HepG2 (cell line): ENCODE measurements at regions not wholly inside any gene's neighbourhood (a gene's known extent, or its start where the extent isn't known, plus 50 kb on each side); places are given as distances from the start of the nearest gene placed in this dataset.
"Not testable (repeated sequence)": the region's sequence is repeated elsewhere in the genome, so short reads cannot be mapped to it uniquely, and the experiment has no call there.

Source experiments
- ATAC-seq: fragments of 200-7000 bp; cut with Tn5 transposase; 3 replicates; pipeline ENCODE4 v1.9.1; 2020; ENCODE audit warnings: mild to moderate bottlenecking, moderate library complexity
- BruUV-seq: library from RNA; stranded (reverse); fragments of 400-500 nt; replicated peaks from 2 replicates; lab custom pipeline; 2021; lab: Mats Ljungman, UMichigan
- CTCF ChIA-PET: fragments of 300-600 bp; formaldehyde crosslinking; extraction: SDS; loops from one replicate; lab custom pipeline; 2021; ENCODE audit warnings: low total read pairs, inconsistent platforms, low intra/inter-chr PET ratio; lab: Yijun Ruan, JAX
- POLR2A ChIA-PET: fragments of 350-600 bp; sonication (Branson Sonifier 250); formaldehyde crosslinking; loops from one replicate; lab custom pipeline; 2020; ENCODE audit warnings: antibody characterized with exemption, inconsistent platforms; lab: Yijun Ruan, JAX
- DNase-seq: peaks from one replicate; pipeline ENCODE4 v3.0.0-alpha.2; 2015; ENCODE audit warnings: low spot score
- FAIRE-seq: peaks from 3 replicates; lab custom pipeline; 2011; peaks lifted over from hg19 to GRCh38; lab: Jason Lieb, UNC
- H2AFZ ChIP-seq: one replicate; pipeline ENCODE4 v1.6.1; 2011; ENCODE audit warnings: low read length, inconsistent platforms
- H3K27ac ChIP-seq: fragments of 300-600 bp; 3 replicates; pipeline ENCODE4 v1.8.0; 2011; ENCODE audit warnings: mixed run types, mild to moderate bottlenecking, mixed read lengths, low read length, inconsistent platforms; ENCODE audit not compliant: insufficient read depth; ENCODE audit errors: extremely low read length
- H3K27me3 ChIP-seq, 2 experiments: fragments of 200-600 bp in 1 of 2; 2 replicates in 1 of 2; 3 replicates in 1 of 2; pipeline versions ENCODE4 v1.6.0 to v1.8.0; 2011; ENCODE audit warnings: low read length in 2 of 2, mild to moderate bottlenecking in 2 of 2, moderate library complexity in 2 of 2, inconsistent platforms in 1 of 2; ENCODE audit not compliant: insufficient read depth in 2 of 2, control insufficient read depth in 1 of 2
- H3K36me3 ChIP-seq, 2 experiments: fragments of 200-600 bp in 1 of 2; replicated peaks in 1 of 2; 2 replicates in 1 of 2; 3 replicates in 1 of 2; pipeline versions ENCODE4 v1.5.1 to v1.8.0; 2011; ENCODE audit warnings: low read length in 2 of 2, inconsistent platforms in 1 of 2; ENCODE audit not compliant: insufficient read depth in 2 of 2, control insufficient read depth in 1 of 2
- H3K4me1 ChIP-seq: 2 replicates; pipeline ENCODE4 v1.5.1; 2012; ENCODE audit warnings: low read length, inconsistent platforms; ENCODE audit not compliant: insufficient read depth
- H3K4me2 ChIP-seq: 2 replicates; pipeline ENCODE4 v1.6.0; 2011; ENCODE audit warnings: low read depth, low read length, inconsistent platforms
- H3K4me3 ChIP-seq, 3 experiments: fragments of 200-600 bp in 1 of 3; sonication (generic), shearing (Covaris generic) in 1 of 3; replicated peaks in 1 of 3; 2 replicates each; pipeline ENCODE4 v1.5.1; 2011 to 2016; ENCODE audit warnings: low read length in 3 of 3, inconsistent platforms in 2 of 3, low read depth in 2 of 3, mild to moderate bottlenecking in 2 of 3, control low read depth in 1 of 3, mixed read lengths in 1 of 3; ENCODE audit not compliant: insufficient read depth in 1 of 3
- H3K79me2 ChIP-seq: one replicate; pipeline ENCODE4 v1.6.1; 2011; ENCODE audit warnings: low read length, inconsistent platforms; ENCODE audit not compliant: insufficient read depth
- H3K9ac ChIP-seq: 2 replicates; pipeline ENCODE4 v1.6.0; 2011; ENCODE audit warnings: mild to moderate bottlenecking, low read depth, low read length, inconsistent platforms; ENCODE audit not compliant: insufficient read depth
- H3K9me3 ChIP-seq: 2 replicates; pipeline ENCODE4 v1.5.1; 2012; ENCODE audit warnings: mild to moderate bottlenecking, low read length
- H4K20me1 ChIP-seq: 2 replicates; pipeline ENCODE4 v1.6.0; 2011; ENCODE audit warnings: inconsistent platforms, mild to moderate bottlenecking, low read length, moderate library complexity; ENCODE audit not compliant: insufficient read depth
- FOXA1 ChIP-seq, 2 experiments: fragments of 450-650 bp in 1 of 2; sonication (generic) in 1 of 2; formaldehyde crosslinking in 1 of 2; IDR thresholded peaks; 2 replicates each; pipeline versions ENCODE4 v1.4.0 to v1.6.1; 2016 to 2020; ENCODE audit warnings: missing genetic modification reagents in 1 of 2
- FOXP1 ChIP-seq, 2 experiments: fragments of 450-650 bp in 1 of 2; IDR thresholded peaks; 2 replicates each; pipeline ENCODE4 v1.6.1; 2017 to 2018; ENCODE audit warnings: antibody characterized with exemption in 1 of 2
- RORA ChIP-seq: sonication (generic); formaldehyde crosslinking; IDR thresholded peaks from 2 replicates; pipeline ENCODE4 v1.5.0; 2020; ENCODE audit warnings: mild to moderate bottlenecking, missing genetic modification reagents, moderate library complexity
- ZNF432 ChIP-seq: sonication (generic); formaldehyde crosslinking; IDR thresholded peaks from 2 replicates; pipeline ENCODE4 v1.5.0; 2020; ENCODE audit warnings: missing genetic modification reagents, mild to moderate bottlenecking, borderline replicate concordance
- WGBS: methylation state at CpG from one replicate; pipeline ENCODE4 v1.1.6; 2017; ENCODE audit warnings: low lambda C conversion rate; 5-methylcytosine and 5-hydroxymethylcytosine counted together
- in situ Hi-C: cut with HindIII; loops from 2 replicates; pipeline ENCODE4 v1.10.0; 2017; ENCODE audit warnings: low pct_unique_long_range_greater_than_20kb; ENCODE audit not compliant: extremely low pct_ligation_motif_present
- intact Hi-C: fragments of 100-400 bp; cut with micrococcal nuclease; formaldehyde crosslinking; loops from one replicate; pipeline ENCODE4 v1.10.0; 2022; ENCODE audit not compliant: unreplicated experiment

DNA sequence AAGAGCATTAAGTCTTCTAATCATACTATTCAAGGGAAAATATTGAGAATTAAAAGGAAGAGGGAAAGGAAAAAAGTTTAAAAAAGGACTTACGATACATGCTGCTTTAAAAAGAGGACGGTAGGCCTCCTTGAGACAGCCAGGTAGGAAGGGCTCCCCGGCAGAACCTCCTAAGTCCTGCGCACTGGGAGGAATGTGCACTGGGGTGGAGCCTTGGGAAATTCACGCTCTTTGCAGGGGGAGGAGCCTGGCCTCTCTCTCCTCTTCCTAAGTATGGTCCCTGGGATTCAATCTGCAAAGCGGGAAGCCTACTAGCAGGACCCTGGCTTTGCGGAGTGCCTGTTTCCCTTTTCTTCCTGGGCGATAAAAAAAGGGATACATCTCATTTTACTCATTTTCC lies 553.0 kb downstream of the RPS29 start:
- intact Hi-C loops, result no loop called here
- no peak overlapping the region for H3K4me3 ChIP-seq
- H3K36me3 ChIP-seq, result no peaks in the 10 kb centered on the region
- no peak for ATAC-seq
- no peaks in the 10 kb centered on the region for H3K9me3 ChIP-seq
- no peak for FAIRE-seq
- CTCF ChIA-PET, result no interaction called here
- TF ChIP-seq ZNF432 (CRISPR knock-in tag) (no peak), FOXA1 (IDR thresholded peaks at IDR 0.05) (no peak), FOXA1 (CRISPR knock-in tag; IDR thresholded peaks at IDR 0.05) (no peak), RORA (CRISPR knock-in tag) (no peak), FOXP1 (IDR thresholded peaks at IDR 0.05) (no peak), FOXP1 (CRISPR knock-in tag; IDR thresholded peaks at IDR 0.05) (no peak)
- TF ChIP-seq, all 625 proteins: peak for 0
- no TSS peak for BruUV-seq
- Histone ChIP-seq H2AFZ (no peak overlapping the region), H3K4me1 (no peaks in the 10 kb centered on the region), H3K27ac (no peak overlapping the region), H4K20me1 (no peaks in the 10 kb centered on the region), H3K9ac (no peak overlapping the region), H3K4me2 (no peak overlapping the region), H3K27me3 (no peaks in the 10 kb centered on the region), H3K79me2 (no peaks in the 10 kb centered on the region)
- in situ Hi-C loops, result no loop called here
- WGBS, result 59% methylated on average over 8 of the region's 8 CpGs
- POLR2A ChIA-PET, result no interaction called here
- no peak for DNase-seq

DNA sequence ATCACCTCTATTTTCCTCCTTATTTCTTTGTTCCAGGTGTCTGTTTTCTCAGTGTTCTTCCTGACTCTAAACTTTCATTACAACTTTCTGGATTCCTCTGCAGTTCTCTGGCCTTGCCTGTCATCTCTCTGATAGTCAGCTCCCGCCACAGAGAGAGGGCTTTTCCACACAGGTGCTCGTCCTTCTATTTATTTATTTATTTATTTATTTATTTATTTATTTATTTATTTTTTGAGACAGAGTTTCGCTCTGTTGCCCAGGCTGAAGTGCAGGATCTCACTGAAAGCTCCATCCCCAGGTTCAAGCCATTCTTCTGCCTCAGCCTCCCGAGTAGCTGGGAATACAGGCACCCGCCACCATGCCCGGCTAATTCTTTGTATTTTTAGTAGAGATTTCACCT lies 554.5 kb downstream of the RPS29 start:
- H3K9me3 ChIP-seq, H3K4me3 ChIP-seq, ATAC-seq, CTCF ChIA-PET, H3K4me2 ChIP-seq, BruUV-seq, H3K27me3 ChIP-seq, in situ Hi-C loops, H4K20me1 ChIP-seq, H3K4me1 ChIP-seq, H2AFZ ChIP-seq, intact Hi-C loops, H3K9ac ChIP-seq, DNase-seq, POLR2A ChIA-PET, H3K36me3 ChIP-seq, H3K27ac ChIP-seq, FAIRE-seq, H3K79me2 ChIP-seq: not testable (repeated sequence)
- whole genome bisulfite sequencing, result 2% methylated on average over 6 of the region's 6 CpGs
